ENCODE measurements at regions not wholly inside any gene's neighbourhood (a gene's known extent, or its start where the extent isn't known, plus 50 kb on each side); places are given as distances from the start of the nearest gene placed in this dataset.
"Not testable (repeated sequence)": the region's sequence is repeated elsewhere in the genome, so short reads cannot be mapped to it uniquely, and the experiment has no call there.

DNA sequence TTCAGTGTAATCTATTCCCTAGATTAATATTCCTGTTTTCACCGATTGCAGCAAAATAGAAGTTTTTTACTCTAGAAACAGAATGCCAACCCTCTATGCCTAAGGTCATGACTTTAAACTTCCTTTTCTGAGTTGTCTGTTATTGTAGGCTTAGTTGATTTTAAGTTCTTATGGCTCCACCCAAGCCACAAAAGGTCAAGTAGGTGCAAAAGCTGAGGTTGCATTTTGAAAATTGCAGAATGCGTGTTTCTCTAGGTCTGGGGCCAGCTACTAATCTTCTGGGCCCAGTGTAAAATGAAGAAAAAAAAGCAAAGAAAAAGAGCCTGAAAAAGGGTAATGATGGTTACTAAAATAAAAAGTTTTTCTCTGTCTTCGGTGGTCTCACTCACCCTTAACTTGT is 635.7 kb upstream of the FAM98A start:
- Histone ChIP-seq H3K27ac (ENCODE audit: low read depth, low read length, severe bottlenecking) (no peak overlapping the region), H3K4me1 (ENCODE audit: control insufficient read depth, insufficient read depth, low read length, poor library complexity, severe bottlenecking) (no peaks in the 10 kb centered on the region), H3K36me3 (ENCODE audit: control insufficient read depth, insufficient read depth, low read length) (no peaks in the 10 kb centered on the region), H3K4me3 (ENCODE audit: extremely low read depth, insufficient read depth, low read length, poor library complexity, severe bottlenecking) (no peak overlapping the region), H3K9me3 (ENCODE audit: control insufficient read depth, low read length) (peaks cover 3% of the 10 kb centered on the region)
- WGBS, 2 experiments (ENCODE audit: insufficient coverage in 2 of 2), result 80% methylated on average over 1 of the region's 3 CpGs; no CpG with 5 or more reads in 1 of the 2 experiments

DNA sequence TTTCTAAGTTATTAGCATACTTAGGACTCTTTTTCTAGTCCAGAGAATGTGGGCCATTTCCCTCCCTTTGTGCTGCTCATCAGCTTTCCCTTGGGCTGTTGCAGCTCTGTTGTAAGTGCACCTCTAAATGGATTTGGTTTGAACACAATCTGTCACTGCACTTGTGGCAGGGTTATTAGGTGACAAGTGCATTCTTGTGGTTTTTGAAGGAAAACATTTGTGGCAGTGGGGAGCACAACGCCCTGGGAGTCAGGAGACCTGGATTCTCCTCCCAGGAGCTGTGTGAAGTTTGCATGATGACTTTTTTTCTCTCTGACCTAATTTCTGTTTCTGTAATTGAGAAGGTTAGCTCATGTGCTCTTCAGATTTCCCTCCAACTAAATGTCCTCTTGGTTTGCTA is 630.9 kb upstream of the FAM98A start:
- Histone ChIP-seq H3K4me1 (ENCODE audit: control insufficient read depth, insufficient read depth, low read length, poor library complexity, severe bottlenecking) (no peaks in the 10 kb centered on the region), H3K4me3 (ENCODE audit: extremely low read depth, insufficient read depth, low read length, poor library complexity, severe bottlenecking) (no peak overlapping the region), H3K27ac (ENCODE audit: low read depth, low read length, severe bottlenecking) (no peak overlapping the region), H3K36me3 (ENCODE audit: control insufficient read depth, insufficient read depth, low read length) (no peaks in the 10 kb centered on the region), H3K9me3 (ENCODE audit: control insufficient read depth, low read length) (no peaks in the 10 kb centered on the region)
- WGBS, 2 experiments (ENCODE audit: insufficient coverage in 2 of 2), result 67 to 83% methylated on average over 1 of the region's 1 CpG

DNA sequence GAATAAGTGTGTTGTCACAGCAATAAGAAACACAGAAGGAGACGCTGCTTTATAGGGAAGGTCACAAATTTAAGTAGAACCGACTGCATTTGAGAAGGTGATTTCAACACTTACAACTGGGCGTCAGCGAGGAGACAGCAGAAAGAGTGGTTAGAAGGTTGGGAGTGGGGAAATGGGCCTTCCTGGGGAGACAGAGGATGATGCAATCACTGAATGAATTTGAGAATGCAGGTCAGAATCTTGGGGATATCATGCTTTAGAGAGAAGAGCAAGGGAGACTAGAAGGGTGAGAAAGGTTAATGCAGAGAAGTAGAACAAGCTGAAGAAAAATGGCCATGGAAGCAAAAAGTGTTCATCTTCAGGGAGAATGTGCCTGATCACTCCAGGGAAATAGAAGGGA is 616.1 kb upstream of the FAM98A start:
- 95 to 100% methylated on average over 4 of the region's 4 CpGs for WGBS, 2 experiments (ENCODE audit: insufficient coverage in 2 of 2)
- Histone ChIP-seq H3K9me3 (ENCODE audit: control insufficient read depth, low read length) (peaks cover under 1% of the 10 kb centered on the region), H3K4me3 (ENCODE audit: extremely low read depth, insufficient read depth, low read length, poor library complexity, severe bottlenecking) (no peak overlapping the region), H3K27ac (ENCODE audit: low read depth, low read length, severe bottlenecking) (no peak overlapping the region), H3K36me3 (ENCODE audit: control insufficient read depth, insufficient read depth, low read length) (no peaks in the 10 kb centered on the region), H3K4me1 (ENCODE audit: control insufficient read depth, insufficient read depth, low read length, poor library complexity, severe bottlenecking) (no peaks in the 10 kb centered on the region)

DNA sequence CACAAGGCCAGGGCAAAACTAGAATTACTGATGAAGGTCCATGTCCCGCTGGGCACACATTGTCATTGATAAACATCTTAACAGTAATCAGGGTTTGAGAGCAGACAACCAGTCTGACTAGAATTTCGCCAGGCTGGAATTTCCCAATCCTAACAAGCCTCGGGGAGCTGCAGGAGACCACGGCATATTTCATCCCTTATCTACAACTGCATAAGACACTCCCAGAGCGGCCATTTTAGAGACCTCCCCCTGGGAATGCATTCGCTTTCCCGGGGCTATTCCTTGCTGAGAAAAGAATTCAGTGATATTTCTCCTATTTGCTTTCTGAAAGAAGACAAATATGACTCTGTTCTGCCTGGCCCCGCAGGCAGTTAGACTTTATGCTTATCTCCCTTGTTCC is 611.3 kb upstream of the FAM98A start:
- not testable (repeated sequence) for H3K36me3 ChIP-seq (ENCODE audit: control insufficient read depth, insufficient read depth, low read length); H3K4me1 ChIP-seq (ENCODE audit: control insufficient read depth, insufficient read depth, low read length, poor library complexity, severe bottlenecking); H3K27ac ChIP-seq (ENCODE audit: low read depth, low read length, severe bottlenecking); H3K4me3 ChIP-seq (ENCODE audit: extremely low read depth, insufficient read depth, low read length, poor library complexity, severe bottlenecking); H3K9me3 ChIP-seq (ENCODE audit: control insufficient read depth, low read length)
- WGBS, 2 experiments (ENCODE audit: insufficient coverage in 2 of 2), result 80 to 95% methylated on average over 7 of the region's 8 CpGs

DNA sequence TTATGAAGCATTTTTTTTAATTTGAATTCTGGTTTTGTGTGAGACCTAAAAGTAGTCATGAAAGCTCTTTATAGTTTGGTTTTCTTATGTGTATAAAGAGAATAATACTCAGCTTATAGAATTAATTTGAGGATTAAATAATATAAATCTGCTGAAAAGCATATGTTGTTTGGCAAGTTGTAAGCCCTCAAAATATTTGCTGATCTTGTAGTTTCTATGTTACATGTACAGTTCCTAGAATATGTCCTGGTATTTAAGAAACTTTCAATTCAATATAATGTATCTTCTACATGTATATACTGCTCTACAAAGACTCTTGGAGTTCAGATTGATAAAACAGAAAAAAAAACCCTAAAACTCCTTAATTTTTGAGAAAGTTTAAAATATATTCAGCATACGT is 605.5 kb upstream of the FAM98A start:
- Histone ChIP-seq H3K9me3 (ENCODE audit: control insufficient read depth, low read length) (no peaks in the 10 kb centered on the region), H3K36me3 (ENCODE audit: control insufficient read depth, insufficient read depth, low read length) (no peaks in the 10 kb centered on the region), H3K4me1 (ENCODE audit: control insufficient read depth, insufficient read depth, low read length, poor library complexity, severe bottlenecking) (no peaks in the 10 kb centered on the region), H3K4me3 (ENCODE audit: extremely low read depth, insufficient read depth, low read length, poor library complexity, severe bottlenecking) (no peak overlapping the region), H3K27ac (ENCODE audit: low read depth, low read length, severe bottlenecking) (no peak overlapping the region)
- no CpG with 5 or more reads among the region's 1 CpG for WGBS, 2 experiments (ENCODE audit: insufficient coverage in 2 of 2)

DNA sequence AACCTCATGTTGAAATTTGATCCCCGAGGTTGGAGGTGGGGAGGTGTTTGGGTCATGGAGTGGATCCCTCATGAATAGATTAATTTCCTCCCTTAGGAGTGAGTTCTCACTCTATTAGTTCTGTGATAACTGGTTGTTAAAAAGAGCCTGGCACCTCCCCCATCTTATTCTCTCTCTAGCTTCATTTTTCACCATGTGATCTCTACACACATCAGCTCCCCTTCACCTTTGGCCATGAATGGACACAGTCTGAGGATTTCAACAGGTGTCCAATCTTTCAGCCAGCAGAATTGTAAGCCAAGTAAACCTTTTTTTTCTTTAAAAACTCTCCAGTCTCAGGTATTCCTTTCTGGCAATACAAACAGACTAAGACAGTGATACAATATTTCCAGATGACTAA is 602.0 kb upstream of the FAM98A start:
- Histone ChIP-seq H3K36me3 (ENCODE audit: control insufficient read depth, insufficient read depth, low read length) (no peaks in the 10 kb centered on the region), H3K27ac (ENCODE audit: low read depth, low read length, severe bottlenecking) (no peak overlapping the region), H3K4me1 (ENCODE audit: control insufficient read depth, insufficient read depth, low read length, poor library complexity, severe bottlenecking) (no peaks in the 10 kb centered on the region), H3K9me3 (ENCODE audit: control insufficient read depth, low read length) (no peaks in the 10 kb centered on the region), H3K4me3 (ENCODE audit: extremely low read depth, insufficient read depth, low read length, poor library complexity, severe bottlenecking) (no peak overlapping the region)
- no CpG with 5 or more reads among the region's 1 CpG for WGBS, 2 experiments (ENCODE audit: insufficient coverage in 2 of 2)

DNA sequence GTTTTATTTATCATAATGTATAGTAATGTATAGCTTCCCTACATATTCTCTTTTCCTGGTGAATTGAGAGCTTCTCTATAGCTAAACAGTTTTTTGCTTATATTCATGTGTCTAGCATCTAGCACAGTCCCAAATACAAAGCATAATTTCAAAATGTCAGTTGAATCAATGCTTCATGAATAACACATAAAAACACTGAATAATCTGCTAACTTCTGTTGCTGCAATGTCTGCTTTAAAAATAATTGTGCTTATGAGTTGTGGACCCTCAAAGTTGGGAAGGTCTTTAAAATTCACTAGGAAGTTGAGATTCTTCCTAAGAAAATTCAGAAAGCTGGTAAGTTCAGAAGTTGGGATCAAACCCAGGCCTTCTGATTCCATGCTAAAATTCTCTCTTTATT is 600.9 kb upstream of the FAM98A start:
- no peak overlapping the region for H3K27ac ChIP-seq (ENCODE audit: low read depth, low read length, severe bottlenecking)
- H3K9me3 ChIP-seq (ENCODE audit: control insufficient read depth, low read length), result no peaks in the 10 kb centered on the region
- no peaks in the 10 kb centered on the region for H3K36me3 ChIP-seq (ENCODE audit: control insufficient read depth, insufficient read depth, low read length)
- H3K4me3 ChIP-seq (ENCODE audit: extremely low read depth, insufficient read depth, low read length, poor library complexity, severe bottlenecking), result no peak overlapping the region
- H3K4me1 ChIP-seq (ENCODE audit: control insufficient read depth, insufficient read depth, low read length, poor library complexity, severe bottlenecking), result no peaks in the 10 kb centered on the region

DNA sequence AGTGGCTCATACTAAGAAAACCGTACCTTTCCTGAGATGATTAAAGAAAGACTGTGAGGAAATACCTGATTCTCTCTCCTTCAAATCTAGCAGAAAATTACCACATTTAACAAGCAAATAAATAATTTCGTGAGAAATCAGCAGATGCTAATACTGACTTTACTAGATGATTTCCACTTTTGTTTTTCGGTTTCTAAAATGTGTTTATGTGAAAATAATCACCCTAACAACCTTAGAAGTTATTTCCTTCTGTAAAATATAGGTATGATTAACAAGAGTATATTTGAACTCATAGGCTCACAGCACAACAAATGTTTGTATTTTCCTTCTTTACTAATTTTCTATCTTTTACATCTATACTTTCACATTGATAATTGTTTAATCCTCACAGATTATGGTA is 594.1 kb upstream of the FAM98A start:
- Histone ChIP-seq H3K27ac (ENCODE audit: low read depth, low read length, severe bottlenecking) (no peak overlapping the region), H3K4me3 (ENCODE audit: extremely low read depth, insufficient read depth, low read length, poor library complexity, severe bottlenecking) (no peak overlapping the region), H3K36me3 (ENCODE audit: control insufficient read depth, insufficient read depth, low read length) (no peaks in the 10 kb centered on the region), H3K9me3 (ENCODE audit: control insufficient read depth, low read length) (no peaks in the 10 kb centered on the region), H3K4me1 (ENCODE audit: control insufficient read depth, insufficient read depth, low read length, poor library complexity, severe bottlenecking) (no peaks in the 10 kb centered on the region)
- WGBS, 2 experiments (ENCODE audit: insufficient coverage in 2 of 2), result no CpG with 5 or more reads among the region's 3 CpGs

DNA sequence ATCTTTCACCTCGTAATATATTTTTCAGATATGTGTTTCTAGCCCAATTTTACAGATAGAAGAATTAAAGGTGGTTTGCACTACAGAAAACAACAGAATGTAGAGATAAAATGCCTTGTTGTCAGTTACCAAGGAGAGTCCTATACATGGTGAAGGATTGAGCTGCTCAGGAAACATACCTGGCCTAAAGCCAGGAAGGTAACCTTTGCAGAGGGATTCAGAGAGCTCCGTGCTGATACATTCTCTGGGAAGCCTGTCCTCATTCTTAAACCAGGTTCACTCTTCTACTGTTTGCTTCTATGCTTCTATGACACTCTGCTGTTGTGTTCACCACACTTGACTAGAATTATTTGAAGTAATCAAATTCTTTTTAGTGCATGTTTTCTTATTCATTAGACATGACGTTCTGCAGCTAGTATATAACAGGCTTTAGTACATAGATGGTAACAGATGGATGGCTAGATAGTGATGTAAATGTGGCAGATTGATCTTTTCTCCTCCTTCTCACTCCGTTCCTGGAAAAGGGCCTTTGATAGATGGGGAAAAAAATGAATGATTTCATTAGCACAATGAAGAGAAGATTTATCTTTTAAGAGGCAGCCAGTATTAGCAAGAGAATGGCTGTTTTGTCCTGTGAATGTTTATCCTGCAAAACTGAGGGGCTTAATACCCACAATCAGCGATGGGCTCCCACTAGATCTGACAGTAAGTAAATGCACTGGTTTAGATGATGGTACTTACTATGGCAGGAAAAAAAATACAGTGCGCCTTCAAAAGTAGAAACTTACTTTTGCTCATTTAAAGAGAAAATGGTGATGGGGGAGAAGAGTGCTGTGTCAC is 589.6 kb upstream of the FAM98A start:
- WGBS, 2 experiments (ENCODE audit: insufficient coverage in 2 of 2), result 71 to 73% methylated on average over 1 to 4 of the region's 6 CpGs

DNA sequence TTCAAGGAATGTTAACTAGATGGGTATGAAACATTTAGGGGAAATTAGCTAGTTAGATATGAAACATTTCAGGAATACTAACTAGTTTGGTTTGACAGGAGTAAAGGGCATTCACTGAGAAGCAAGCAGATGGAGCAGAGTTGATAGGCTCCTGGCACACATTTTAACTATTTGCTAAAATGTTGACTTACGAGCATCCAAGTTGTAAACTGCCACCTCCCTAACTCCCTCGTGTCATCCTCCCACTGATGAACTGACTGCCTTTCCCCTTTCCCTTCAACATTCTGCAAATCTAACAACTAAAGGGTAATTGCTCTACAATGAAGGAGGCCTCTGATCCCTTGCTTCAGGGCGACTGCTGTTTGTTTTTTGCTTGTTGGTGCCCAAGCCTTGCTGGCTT is 580.4 kb upstream of the FAM98A start:
- H3K4me1 ChIP-seq (ENCODE audit: control insufficient read depth, insufficient read depth, low read length, poor library complexity, severe bottlenecking), result no peaks in the 10 kb centered on the region
- no peak overlapping the region for H3K27ac ChIP-seq (ENCODE audit: low read depth, low read length, severe bottlenecking)
- no peaks in the 10 kb centered on the region for H3K9me3 ChIP-seq (ENCODE audit: control insufficient read depth, low read length)
- no peak overlapping the region for H3K4me3 ChIP-seq (ENCODE audit: extremely low read depth, insufficient read depth, low read length, poor library complexity, severe bottlenecking)
- no peaks in the 10 kb centered on the region for H3K36me3 ChIP-seq (ENCODE audit: control insufficient read depth, insufficient read depth, low read length)
- 78 to 93% methylated on average over 3 of the region's 3 CpGs for WGBS, 2 experiments (ENCODE audit: insufficient coverage in 2 of 2)

More for the DNA sequence above, 589.6 kb upstream of the FAM98A start:
- no peak overlapping the region for H3K27ac ChIP-seq (ENCODE audit: low read depth, low read length, severe bottlenecking)
- no peak overlapping the region for H3K4me3 ChIP-seq (ENCODE audit: extremely low read depth, insufficient read depth, low read length, poor library complexity, severe bottlenecking)
- no peaks in the 10 kb centered on the region for H3K9me3 ChIP-seq (ENCODE audit: control insufficient read depth, low read length)
- no peaks in the 10 kb centered on the region for H3K4me1 ChIP-seq (ENCODE audit: control insufficient read depth, insufficient read depth, low read length, poor library complexity, severe bottlenecking)
- no peaks in the 10 kb centered on the region for H3K36me3 ChIP-seq (ENCODE audit: control insufficient read depth, insufficient read depth, low read length)

DNA sequence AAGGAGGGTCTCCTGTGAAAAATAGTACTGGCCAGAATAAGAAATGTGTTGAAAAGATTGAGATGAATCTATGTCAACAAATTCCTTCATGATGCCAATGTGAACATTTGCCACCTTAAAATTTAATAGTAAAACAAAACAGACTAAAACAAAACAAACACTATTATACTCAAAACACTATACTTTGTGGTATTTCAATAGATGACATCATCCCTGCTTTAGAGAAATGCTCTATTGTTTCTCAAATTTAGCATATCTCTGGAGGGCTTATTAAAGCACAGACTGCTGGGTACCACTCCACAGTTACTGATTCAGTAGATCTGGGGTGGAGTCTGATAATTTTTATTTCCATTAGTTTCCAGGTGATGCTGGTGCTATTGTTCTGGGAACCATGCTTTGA is 579.4 kb upstream of the FAM98A start:
- no peaks in the 10 kb centered on the region for H3K9me3 ChIP-seq (ENCODE audit: control insufficient read depth, low read length)
- H3K4me1 ChIP-seq (ENCODE audit: control insufficient read depth, insufficient read depth, low read length, poor library complexity, severe bottlenecking), result no peaks in the 10 kb centered on the region
- H3K36me3 ChIP-seq (ENCODE audit: control insufficient read depth, insufficient read depth, low read length), result no peaks in the 10 kb centered on the region
- no peak overlapping the region for H3K27ac ChIP-seq (ENCODE audit: low read depth, low read length, severe bottlenecking)
- no peak overlapping the region for H3K4me3 ChIP-seq (ENCODE audit: extremely low read depth, insufficient read depth, low read length, poor library complexity, severe bottlenecking)
